Gastrocnemius medialis (tissue), 4 donors: ENCODE measurements at regions not wholly inside any gene's neighbourhood (a gene's known extent, or its start where the extent isn't known, plus 50 kb on each side); places are given as distances from the start of the nearest gene placed in this dataset.
"Not testable (repeated sequence)": the region's sequence is repeated elsewhere in the genome, so short reads cannot be mapped to it uniquely, and the experiment has no call there.

Experiments used
- CTCF ChIP-seq, 5 experiments: fragments of 450-650 bp in 3 of 5; fragments of 200-600 bp in 2 of 5; sonication (generic) in 2 of 5; IDR thresholded peaks in 4 of 5; conservative IDR thresholded peaks in 1 of 5; 1 replicate in 4 of 5; 2 replicates in 1 of 5; pipeline ENCODE4 v1.5.1; 2016 to 2019; ENCODE audit warnings: antibody characterized with exemption in 5 of 5, mild to moderate bottlenecking in 3 of 5, moderate library complexity in 3 of 5
- POLR2A ChIP-seq, 2 donors: fragments of 450-650 bp; IDR thresholded peaks; one replicate each; pipeline ENCODE4 v1.6.1; 2017; ENCODE audit warnings: antibody characterized with exemption in 2 of 2, mild to moderate bottlenecking in 2 of 2, moderate library complexity in 2 of 2

- not testable (repeated sequence) for TF ChIP-seq CTCF (IDR thresholded peaks at IDR 0.05 in 4 of 5, conservative IDR thresholded peaks at IDR 0.05 in 1 of 5); POLR2A (IDR thresholded peaks at IDR 0.05)
Measured at GRCh38 chr17:71106056-71106455, 936.7 kb downstream of the KCNJ2 start.
